Epithelial cell of prostate (primary cell): ENCODE measurements at regions not wholly inside any gene's neighbourhood (a gene's known extent, or its start where the extent isn't known, plus 50 kb on each side); places are given as distances from the start of the nearest gene placed in this dataset.
"Not testable (repeated sequence)": the region's sequence is repeated elsewhere in the genome, so short reads cannot be mapped to it uniquely, and the experiment has no call there.

Experiments used
- DNase-seq: peaks from one replicate; pipeline ENCODE4 v3.0.0-alpha.2; 2011; ENCODE audit warnings: low read depth, low spot score
- H3K27ac ChIP-seq: fragments of 450-650 bp; 2 replicates; pipeline ENCODE4 v1.5.1; 2017; ENCODE audit warnings: mild to moderate bottlenecking

DNA sequence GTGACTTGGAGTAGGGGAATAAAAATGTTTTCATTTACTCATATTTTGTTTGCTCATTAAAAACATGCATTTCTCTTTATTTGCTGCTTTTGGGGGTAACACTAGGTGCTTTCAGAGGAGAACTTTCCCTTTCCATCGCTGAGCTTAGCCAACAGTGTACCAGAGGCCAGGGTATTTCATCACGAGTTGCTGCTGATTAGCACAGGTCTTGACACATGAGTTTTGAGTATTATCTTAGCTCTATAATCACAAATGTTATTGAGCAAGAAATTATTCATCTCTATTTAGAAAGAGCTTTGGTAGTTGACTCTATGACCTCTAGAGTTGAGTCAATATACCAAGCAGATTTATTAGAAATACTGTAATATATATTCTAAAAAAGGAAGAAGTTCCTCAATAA is 375.9 kb downstream of the NXPH1 start:
- no peak for DNase-seq
- no peak overlapping the region for H3K27ac ChIP-seq

DNA sequence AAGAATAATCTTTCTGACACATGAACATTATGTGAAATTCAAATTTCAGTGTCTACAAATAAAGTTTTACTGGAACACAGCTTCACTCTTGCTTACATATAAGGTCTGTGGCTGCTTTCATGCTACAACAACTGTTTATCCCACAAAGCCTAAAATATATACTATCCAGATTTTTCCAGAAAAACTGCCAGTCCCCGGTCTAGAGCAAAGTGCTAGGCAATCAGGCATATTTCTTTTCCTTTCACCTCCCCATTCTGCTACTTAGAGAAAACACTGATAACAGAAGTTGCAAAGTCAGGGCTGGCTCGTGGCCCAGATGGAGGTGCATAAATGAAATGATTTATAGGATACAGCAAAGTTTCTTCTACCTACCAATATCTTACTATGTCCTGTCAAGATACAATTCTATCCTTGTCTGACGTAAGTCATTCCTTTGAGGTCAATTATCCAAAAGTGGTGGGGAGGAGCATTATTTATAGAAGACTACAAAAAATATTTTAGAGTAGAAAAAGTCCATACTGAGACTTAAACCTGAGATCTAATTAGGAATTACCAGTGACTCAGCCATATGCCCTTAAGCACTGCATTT is 384.1 kb downstream of the NXPH1 start:
- no peak for DNase-seq

DNA sequence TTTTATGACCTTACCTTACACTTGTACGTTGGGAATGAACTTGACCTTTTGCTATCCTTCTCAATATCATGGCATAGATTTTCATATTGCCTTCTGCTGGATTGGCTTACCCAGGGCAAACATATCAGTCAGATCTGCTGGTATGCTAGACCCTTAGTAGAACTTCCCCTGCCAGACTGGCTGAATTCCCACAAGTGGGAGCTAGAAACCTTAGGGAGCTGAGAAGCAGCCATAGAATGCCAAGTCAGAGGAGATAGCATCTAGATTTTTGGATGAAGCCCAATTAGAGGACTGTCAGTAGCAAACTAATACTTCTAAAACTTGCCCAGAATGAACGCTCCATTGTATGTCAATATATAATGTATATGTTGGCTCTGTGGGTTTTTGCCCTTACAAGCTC is 385.0 kb downstream of the NXPH1 start:
- no peak for DNase-seq
- no peak overlapping the region for H3K27ac ChIP-seq

More for the DNA sequence above, 384.1 kb downstream of the NXPH1 start:
- H3K27ac ChIP-seq: no peak overlapping the region

DNA sequence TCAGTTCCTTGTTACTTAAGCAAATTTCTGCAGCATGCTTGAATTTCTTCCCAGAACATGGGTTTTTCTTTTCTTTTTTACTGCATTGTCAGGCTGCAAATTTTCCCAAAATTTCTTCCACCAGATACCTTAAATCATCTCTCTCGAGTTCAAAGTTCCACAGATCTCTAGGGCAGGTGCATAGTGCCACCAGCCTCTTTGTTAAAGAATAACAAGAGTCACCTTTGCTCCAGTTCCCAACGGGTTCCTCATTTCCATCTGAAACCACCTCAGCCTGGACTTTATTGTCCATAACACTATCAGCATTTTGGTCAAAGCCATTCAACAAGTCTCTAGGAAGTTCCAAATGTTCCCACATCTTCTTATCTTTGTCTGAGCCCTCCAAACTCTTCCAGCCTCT is 389.2 kb downstream of the NXPH1 start:
- H3K27ac ChIP-seq: no peak overlapping the region
- DNase-seq: no peak

DNA sequence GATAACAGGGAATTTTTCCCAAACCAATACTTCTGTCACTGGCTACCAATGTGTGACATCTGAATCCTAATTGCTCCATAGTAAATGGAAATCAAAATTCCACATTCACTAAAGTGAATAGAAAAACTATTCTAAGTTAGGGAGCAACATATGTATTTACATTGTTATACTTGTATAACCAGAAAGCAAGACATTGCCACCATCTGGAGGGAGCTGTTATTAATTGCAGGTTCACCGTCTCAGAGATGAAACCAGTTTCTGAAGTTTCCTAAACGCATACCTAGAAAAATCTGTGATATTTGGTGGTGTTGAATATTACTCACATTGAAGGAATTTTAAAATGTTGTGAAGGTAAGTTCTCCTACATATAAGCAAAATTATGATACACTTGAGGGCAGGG is 390.1 kb downstream of the NXPH1 start:
- no peak for DNase-seq

DNA sequence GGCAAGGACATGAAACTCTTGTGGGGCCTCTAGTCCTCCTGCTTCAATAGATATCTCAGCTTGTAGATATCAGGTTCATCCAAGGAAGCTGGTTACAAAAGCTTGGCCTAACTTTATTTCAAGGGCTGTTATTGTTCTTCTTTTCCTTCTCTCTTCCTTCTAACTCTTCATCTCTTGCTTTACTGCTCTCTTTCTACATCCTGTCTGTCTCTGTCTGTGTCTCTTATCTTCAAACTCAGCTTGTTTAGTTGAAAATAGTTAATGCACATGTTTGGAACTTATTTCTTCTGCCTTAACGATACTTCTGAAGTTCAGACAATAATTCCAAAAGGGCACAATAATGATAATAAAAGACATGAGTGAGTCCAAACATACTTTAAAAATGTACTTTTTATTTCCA is 393.9 kb downstream of the NXPH1 start:
- H3K27ac ChIP-seq: no peak overlapping the region
- DNase-seq: no peak

More for the DNA sequence above, 390.1 kb downstream of the NXPH1 start:
- no peak overlapping the region for H3K27ac ChIP-seq

DNA sequence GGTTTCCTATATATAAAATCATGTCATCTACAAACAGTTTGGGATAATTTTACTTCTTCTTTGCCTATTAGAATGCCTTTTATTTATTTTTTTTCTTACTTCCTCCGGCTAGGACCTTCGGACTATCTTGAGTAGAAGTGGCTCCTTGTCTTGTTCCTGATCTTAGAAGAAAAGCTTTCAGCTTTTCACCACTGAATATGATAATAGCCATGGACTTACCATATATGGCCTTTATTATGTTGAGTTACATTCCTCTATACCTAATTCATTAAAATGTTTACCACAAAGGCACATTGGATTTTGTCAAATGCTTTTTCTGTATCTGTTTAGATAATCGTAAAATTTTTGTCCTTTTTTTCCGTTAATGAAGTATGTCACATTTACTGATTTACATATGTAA is 395.7 kb downstream of the NXPH1 start:
- DNase-seq: no peak
- no peak overlapping the region for H3K27ac ChIP-seq

DNA sequence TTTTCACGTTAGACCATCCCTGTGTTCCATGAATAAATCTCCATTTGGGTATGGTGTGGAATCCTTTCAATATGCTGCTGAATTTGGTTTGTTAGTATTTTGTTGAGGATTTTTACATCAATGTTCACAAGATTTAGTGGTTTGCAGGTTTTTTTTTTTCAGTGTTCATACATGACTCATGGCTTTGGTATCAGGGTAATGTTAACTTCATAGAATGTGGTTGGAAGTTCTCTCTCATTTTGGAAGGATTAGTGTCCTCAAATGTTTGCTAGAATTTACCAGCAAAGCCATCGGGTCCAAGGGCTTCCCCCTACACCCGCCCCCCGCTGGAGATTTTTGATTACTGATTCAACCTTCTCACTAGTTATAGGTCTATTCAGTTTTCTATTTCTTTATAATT is 398.0 kb downstream of the NXPH1 start:
- no peak for DNase-seq
- H3K27ac ChIP-seq: no peak overlapping the region

DNA sequence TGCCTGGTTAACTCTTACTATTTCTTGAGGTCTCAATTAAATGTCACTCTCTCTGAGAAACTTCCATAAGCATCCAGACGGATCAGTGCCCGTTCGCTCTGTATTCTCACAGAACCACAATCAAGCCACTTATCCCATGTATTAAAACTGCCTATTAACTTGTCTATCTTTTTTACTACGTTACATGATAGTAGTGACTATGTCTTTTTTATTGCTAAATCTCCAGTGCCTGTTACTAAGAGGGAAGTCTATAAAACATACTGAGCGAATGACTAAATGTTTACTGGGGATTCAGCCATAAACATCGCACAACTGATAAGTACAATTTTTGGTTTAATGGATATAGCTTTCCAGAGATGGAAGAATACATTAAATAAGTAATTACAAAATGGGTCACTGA is 399.9 kb downstream of the NXPH1 start:
- no peak overlapping the region for H3K27ac ChIP-seq
- DNase-seq: no peak

DNA sequence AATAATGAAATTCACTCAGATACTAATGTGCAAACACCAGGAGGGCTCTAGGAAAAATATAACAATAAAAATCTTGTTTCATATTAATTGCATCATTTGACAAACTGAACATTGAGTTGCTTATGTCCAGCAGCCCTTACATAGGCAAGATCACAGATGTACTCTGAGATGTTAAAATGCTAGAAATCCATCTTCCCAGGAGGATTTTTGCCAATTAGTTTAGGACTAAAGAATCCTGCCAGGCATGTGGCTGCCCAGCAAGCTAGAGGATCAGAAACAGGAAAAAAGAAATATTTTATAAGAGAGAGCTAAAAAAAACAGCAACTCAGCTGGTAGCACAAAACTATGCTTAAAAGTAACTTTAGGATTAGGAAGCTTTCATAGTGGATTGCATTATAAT is 407.8 kb downstream of the NXPH1 start:
- no peak overlapping the region for H3K27ac ChIP-seq
- DNase-seq: no peak

DNA sequence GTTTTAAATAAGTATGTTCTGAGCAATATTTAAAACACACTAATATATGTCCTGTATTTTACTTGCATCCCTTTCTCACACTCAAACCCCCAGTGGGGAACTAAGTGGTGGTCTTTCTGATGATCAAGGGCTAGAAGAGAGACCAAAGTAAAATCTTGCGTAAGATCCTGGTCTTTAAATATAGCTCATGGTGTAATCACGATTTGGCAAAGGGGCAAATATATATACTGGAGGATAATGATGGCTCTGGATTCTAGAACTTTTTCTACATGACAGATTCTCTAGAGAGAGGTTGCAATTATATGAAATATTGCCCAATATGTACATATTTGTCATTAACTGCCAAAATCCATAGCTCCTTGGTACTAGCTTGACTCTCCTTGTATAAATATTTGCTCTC is 438.3 kb downstream of the NXPH1 start:
- DNase-seq: no peak
- no peak overlapping the region for H3K27ac ChIP-seq

DNA sequence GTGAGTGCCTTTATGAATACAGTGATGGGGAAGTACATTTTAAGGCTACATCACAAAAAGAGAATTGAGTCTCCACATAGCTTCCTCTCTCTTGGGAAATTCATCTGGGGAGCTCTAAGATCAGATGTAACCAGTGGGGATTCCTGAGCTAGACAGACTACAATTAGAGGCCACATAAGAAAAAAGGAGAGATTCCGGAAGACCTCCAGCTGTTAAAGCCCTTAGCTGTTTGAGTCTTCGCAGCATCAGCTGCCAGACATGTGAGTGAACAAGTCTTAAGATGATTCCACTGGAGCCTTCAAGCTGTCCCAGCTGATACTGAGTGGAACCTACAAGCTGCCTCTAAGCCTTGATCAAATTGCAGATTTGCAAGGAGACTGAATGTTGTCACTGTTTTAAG is 448.5 kb downstream of the NXPH1 start:
- no peak overlapping the region for H3K27ac ChIP-seq
- DNase-seq: no peak

DNA sequence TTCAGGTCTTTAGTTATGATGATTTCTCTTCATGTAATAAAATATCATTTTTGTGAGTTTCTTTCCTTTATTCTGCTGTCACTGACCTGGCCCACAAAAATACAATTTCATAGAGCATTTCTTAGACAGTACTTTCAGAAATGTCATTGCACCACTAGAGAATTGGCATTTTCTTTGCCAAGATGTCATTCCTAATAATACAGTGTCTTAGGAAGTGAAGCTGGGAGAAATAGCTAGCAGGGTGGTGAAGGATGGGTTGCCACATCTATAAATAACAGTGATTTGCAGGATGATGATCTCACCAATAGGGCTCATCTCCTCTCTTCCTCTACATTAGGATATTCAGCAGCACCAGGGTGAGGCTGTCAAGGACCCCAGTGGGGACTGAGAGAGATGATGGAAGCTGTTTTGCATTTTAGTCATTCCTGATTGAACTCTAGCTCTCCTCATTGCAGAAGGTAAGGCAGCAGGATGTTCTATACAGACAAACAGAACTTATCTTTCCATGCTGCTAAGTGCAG is 452.1 kb downstream of the NXPH1 start:
- DNase-seq: no peak
- no peak overlapping the region for H3K27ac ChIP-seq

DNA sequence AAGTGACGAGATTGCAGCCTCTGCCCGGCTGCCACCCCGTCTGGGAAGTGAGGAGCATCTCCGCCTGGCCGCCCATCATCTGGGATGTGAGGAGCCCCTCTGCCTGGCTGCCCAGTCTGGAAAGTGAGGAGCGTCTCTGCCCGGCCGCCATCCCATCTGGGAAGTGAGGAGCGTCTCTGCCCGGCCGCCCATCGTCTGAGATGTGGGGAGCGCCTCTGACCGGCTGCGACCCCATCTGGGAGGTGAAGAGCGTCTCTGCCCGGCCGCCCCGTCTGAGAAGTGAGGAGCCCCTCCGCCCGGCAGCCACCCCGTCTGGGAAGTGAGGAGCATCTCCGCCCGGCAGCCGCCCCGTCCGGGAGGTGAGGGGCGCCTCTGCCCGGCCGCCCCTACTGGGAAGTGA is 456.9 kb downstream of the NXPH1 start:
- DNase-seq, H3K27ac ChIP-seq: not testable (repeated sequence)

DNA sequence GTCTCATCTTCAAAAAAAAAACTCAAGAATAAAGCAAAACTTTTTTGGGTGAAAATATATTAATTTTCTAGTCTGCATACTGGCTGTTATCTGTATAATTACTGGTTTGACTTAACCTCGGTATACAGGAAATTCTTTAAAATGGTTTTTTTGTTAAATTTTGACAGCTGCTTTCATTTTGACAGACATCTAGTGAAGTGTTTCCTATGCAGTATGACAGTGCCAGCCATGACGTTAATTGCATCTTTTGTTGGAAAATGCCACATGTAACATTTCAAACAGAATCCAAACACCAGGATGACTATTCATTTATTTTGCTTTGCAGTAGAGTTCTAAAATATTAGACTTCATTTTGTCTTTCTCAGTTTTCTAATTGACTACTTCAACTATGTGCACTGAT is 460.4 kb downstream of the NXPH1 start:
- H3K27ac ChIP-seq: no peak overlapping the region
- DNase-seq: no peak

DNA sequence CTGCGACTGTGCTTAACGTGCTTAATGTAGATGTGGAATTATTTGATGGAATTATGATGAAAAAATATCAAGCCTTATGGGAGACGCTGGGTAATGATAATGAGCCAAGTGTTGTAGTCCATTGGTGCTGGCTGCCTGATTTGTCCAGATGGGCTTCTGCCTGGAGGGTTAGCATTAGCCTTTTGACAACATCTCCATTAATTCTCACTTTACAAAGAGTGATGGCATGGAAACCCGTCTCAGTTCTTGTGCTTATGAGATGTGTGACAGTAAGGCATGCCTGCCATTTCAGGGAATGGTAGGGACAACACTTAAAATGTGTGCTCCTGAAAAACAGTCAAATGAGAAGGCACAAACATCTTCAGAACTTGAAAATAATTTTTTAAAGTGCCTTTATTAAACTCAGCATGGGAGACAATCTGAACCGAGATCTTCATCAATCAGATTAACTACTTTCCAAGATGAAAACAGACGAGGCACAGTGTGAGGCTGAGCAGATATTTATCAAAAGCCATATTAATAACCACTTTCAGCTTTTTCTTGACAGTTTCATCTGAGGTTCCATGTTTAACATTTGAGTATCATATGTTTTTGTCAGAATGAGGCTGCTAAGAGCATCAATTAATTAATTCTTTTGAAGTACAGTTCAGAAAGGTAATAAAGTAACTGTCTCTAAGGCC is 473.1 kb downstream of the NXPH1 start:
- DNase-seq: no peak

DNA sequence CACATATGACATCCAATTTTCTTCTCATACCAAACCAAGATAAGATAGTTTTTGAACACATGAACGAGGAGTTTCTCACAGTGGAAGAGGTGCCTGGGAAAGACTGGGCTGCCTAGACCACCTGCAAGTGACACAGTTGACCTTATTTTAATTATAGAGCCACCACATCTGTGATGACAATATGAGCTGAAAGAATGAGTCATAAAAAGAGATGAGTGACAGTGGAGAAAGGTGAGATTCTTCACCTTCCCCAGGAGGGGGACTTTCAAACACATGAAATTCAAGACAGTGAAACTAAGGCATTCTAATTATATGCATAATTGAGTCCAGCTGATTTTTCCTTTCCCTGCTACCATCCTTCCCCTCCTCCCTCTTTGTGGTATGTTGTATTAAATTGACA is 475.5 kb downstream of the NXPH1 start:
- no peak for DNase-seq
- H3K27ac ChIP-seq: no peak overlapping the region

More for the DNA sequence above, 473.1 kb downstream of the NXPH1 start:
- H3K27ac ChIP-seq: no peak overlapping the region

DNA sequence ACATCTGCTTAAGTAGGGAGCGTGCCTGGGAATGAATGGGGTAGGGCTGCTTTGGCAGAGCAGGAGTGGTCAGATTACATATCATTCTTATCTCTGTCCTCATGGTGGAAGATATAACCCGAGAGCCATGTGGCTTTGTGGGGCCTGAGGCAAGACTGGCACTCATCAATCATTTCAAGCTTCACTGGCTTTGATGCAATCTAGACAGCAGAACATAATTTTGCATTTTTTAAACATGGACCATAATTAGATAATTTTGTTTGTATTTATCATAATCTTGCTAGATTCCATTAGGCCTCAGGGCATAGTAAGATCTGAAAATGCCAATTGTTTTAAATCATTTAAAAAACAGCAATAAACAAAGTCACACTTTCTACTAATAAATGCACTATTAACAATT is 480.3 kb downstream of the NXPH1 start:
- DNase-seq: no peak
- H3K27ac ChIP-seq: no peak overlapping the region

DNA sequence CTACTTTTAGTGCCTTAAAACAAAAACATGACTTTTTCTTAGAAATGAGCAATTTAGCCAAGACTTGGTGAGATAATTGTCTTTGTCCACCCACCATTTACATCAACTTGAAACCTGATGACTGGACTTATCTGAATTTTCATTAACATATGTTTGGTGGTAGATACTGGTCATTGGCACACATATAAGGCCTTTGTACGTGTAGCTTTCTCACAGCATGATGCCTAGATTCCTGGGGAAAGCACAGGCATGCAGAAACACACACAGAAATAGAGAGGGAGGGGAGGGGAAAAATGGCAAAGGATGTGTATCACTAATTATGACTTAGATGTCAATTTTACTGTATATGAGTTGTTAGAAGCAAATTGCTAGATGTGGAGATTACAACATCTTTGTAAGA is 488.4 kb downstream of the NXPH1 start:
- H3K27ac ChIP-seq: no peak overlapping the region
- DNase-seq: no peak

DNA sequence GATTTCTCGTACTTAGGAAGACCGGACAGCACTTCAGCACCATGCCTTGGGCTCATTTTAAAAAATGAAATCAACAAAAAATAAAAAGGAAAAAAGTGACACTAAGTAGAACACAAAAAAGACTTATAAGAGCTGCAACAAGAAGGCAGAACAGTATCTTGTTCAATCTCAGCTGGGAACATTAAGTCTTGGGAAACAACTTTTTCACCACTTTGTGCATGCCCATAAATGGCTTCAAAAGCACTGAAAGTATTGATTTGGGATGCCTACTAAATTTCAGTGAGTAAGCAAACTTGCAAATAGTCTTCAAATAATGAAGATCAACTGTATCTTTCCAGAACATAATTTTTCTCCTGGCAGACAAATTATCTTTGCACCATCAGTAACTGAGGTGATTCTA is 489.3 kb downstream of the NXPH1 start:
- no peak overlapping the region for H3K27ac ChIP-seq
- no peak for DNase-seq

DNA sequence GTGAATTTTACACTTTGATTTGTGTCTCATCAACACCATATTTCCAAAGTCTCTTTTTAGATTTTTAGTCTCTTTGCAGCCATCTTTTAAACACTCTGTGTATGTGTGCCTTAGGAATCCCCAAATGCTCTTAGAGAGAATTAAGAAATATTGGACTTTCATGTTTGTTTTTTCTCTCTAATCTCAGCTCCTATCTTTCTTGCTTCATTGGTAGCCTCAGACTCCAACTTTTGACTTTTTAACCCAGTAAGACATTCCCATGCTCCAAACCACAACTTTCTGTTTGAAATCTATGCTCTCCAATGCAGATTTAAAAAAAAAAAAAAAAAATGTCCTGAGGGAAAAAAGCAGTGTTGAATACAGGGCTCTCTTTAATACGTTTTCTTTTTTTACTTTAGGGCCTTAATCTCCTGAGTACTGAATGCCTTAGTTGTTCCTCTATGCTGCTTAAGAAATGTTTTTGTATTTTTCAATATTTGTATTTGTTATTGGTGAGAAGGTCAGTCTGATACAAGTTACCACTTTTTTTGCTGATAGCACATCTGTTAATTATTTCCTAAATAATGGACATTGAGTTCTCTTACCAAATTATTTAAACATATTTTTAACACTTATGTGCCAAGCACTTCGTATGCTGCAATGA is 489.9 kb downstream of the NXPH1 start:
- no peak for DNase-seq
- H3K27ac ChIP-seq: no peak overlapping the region
